ENCODE measurements at regions not wholly inside any gene's neighbourhood (a gene's known extent, or its start where the extent isn't known, plus 50 kb on each side); places are given as distances from the start of the nearest gene placed in this dataset.

- TF ChIP-seq EZH2 (IDR thresholded peaks at IDR 0.05; ENCODE audit: low read length, missing control alignments) (no peak), CTCF (conservative IDR thresholded peaks at IDR 0.05 in 1 of 2, IDR thresholded peaks at IDR 0.05 in 1 of 2; ENCODE audit: low read depth in 1 of 2, low read length in 2 of 2) (no peak)
- Histone ChIP-seq H3K4me1 (ENCODE audit: control insufficient read depth, extremely low read depth, insufficient read depth, low read length) (no peaks in the 10 kb centered on the region), H3K27me3 (ENCODE audit: control insufficient read depth, insufficient read depth, low read length) (no peaks in the 10 kb centered on the region), H3K79me2 (ENCODE audit: control insufficient read depth, insufficient read depth, low read length) (no peaks in the 10 kb centered on the region), H3K4me2 (ENCODE audit: extremely low read depth, insufficient read depth, low read length) (no peak overlapping the region), H3K36me3 (ENCODE audit: control insufficient read depth, insufficient read depth, low read length) (no peaks in the 10 kb centered on the region), H3K9me3 (ENCODE audit: control insufficient read depth, insufficient read depth, low read depth, low read length) (no peaks in the 10 kb centered on the region), H2AFZ (ENCODE audit: low read length) (no peak overlapping the region), H3K27ac (ENCODE audit: insufficient read depth, low read length) (no peak overlapping the region), H4K20me1 (ENCODE audit: control insufficient read depth, extremely low read depth, insufficient read depth, low read length) (no peaks in the 10 kb centered on the region), H3K4me3 (replicated peaks in 1 of 4; ENCODE audit: control extremely low read depth in 1 of 4, insufficient read depth in 1 of 4, low read depth in 3 of 4, low read length in 4 of 4) (no peak overlapping the region), H3K9ac (ENCODE audit: insufficient read depth, low read length) (no peak overlapping the region)
- no peak for DNase-seq (ENCODE audit: low read depth in 2 of 2)
Observed at GRCh38 chr18:51943281-51943680, 396.7 kb upstream of the DCC start.

- H3K4me2 ChIP-seq (ENCODE audit: extremely low read depth, insufficient read depth, low read length), result no peak overlapping the region
- no peak for DNase-seq (ENCODE audit: low read depth in 2 of 2)
- TF ChIP-seq EZH2 (IDR thresholded peaks at IDR 0.05; ENCODE audit: low read length, missing control alignments), result no peak
- TF ChIP-seq CTCF (conservative IDR thresholded peaks at IDR 0.05 in 1 of 2, IDR thresholded peaks at IDR 0.05 in 1 of 2; ENCODE audit: low read depth in 1 of 2, low read length in 2 of 2), result no peak
Observed at GRCh38 chr18:51946946-51947345, 393.1 kb upstream of the DCC start.

GRCh38 chr18:51952844-51953243, 387.2 kb upstream of the DCC start:
- TF ChIP-seq EZH2 (IDR thresholded peaks at IDR 0.05; ENCODE audit: low read length, missing control alignments) (no peak), CTCF (conservative IDR thresholded peaks at IDR 0.05 in 1 of 2, IDR thresholded peaks at IDR 0.05 in 1 of 2; ENCODE audit: low read depth in 1 of 2, low read length in 2 of 2) (no peak)

More at GRCh38 chr18:51946946-51947345, 393.1 kb upstream of the DCC start:
- Histone ChIP-seq H3K36me3 (ENCODE audit: control insufficient read depth, insufficient read depth, low read length) (no peaks in the 10 kb centered on the region), H3K9me3 (ENCODE audit: control insufficient read depth, insufficient read depth, low read depth, low read length) (no peaks in the 10 kb centered on the region), H3K4me1 (ENCODE audit: control insufficient read depth, extremely low read depth, insufficient read depth, low read length) (no peaks in the 10 kb centered on the region), H3K27me3 (ENCODE audit: control insufficient read depth, insufficient read depth, low read length) (no peaks in the 10 kb centered on the region), H2AFZ (ENCODE audit: low read length) (no peak overlapping the region), H3K4me3 (replicated peaks in 1 of 4; ENCODE audit: control extremely low read depth in 1 of 4, insufficient read depth in 1 of 4, low read depth in 3 of 4, low read length in 4 of 4) (no peak overlapping the region), H4K20me1 (ENCODE audit: control insufficient read depth, extremely low read depth, insufficient read depth, low read length) (no peaks in the 10 kb centered on the region), H3K79me2 (ENCODE audit: control insufficient read depth, insufficient read depth, low read length) (no peaks in the 10 kb centered on the region), H3K27ac (ENCODE audit: insufficient read depth, low read length) (no peak overlapping the region), H3K9ac (ENCODE audit: insufficient read depth, low read length) (no peak overlapping the region)

More at GRCh38 chr18:51952844-51953243, 387.2 kb upstream of the DCC start:
- H3K79me2 ChIP-seq (ENCODE audit: control insufficient read depth, insufficient read depth, low read length), result no peaks in the 10 kb centered on the region
- H3K4me1 ChIP-seq (ENCODE audit: control insufficient read depth, extremely low read depth, insufficient read depth, low read length), result no peaks in the 10 kb centered on the region
- H3K9me3 ChIP-seq (ENCODE audit: control insufficient read depth, insufficient read depth, low read depth, low read length), result no peaks in the 10 kb centered on the region
- no peaks in the 10 kb centered on the region for H4K20me1 ChIP-seq (ENCODE audit: control insufficient read depth, extremely low read depth, insufficient read depth, low read length)
- H3K27ac ChIP-seq (ENCODE audit: insufficient read depth, low read length), result no peak overlapping the region
- no peak overlapping the region for H3K9ac ChIP-seq (ENCODE audit: insufficient read depth, low read length)
- DNase-seq (ENCODE audit: low read depth in 2 of 2), result no peak
- no peak overlapping the region for H2AFZ ChIP-seq (ENCODE audit: low read length)
- H3K4me2 ChIP-seq (ENCODE audit: extremely low read depth, insufficient read depth, low read length), result no peak overlapping the region
- no peak overlapping the region for H3K4me3 ChIP-seq (replicated peaks in 1 of 4; ENCODE audit: control extremely low read depth in 1 of 4, insufficient read depth in 1 of 4, low read depth in 3 of 4, low read length in 4 of 4)
- H3K36me3 ChIP-seq (ENCODE audit: control insufficient read depth, insufficient read depth, low read length), result no peaks in the 10 kb centered on the region
- H3K27me3 ChIP-seq (ENCODE audit: control insufficient read depth, insufficient read depth, low read length), result no peaks in the 10 kb centered on the region

Measured in fibroblast of lung (primary cell).